Activated CD4-positive, alpha-beta T cell treated with anti-CD3 and anti-CD28 coated beads for 4 hours (primary cell): ENCODE measurements at regions not wholly inside any gene's neighbourhood (a gene's known extent, or its start where the extent isn't known, plus 50 kb on each side); places are given as distances from the start of the nearest gene placed in this dataset.
"Not testable (repeated sequence)": the region's sequence is repeated elsewhere in the genome, so short reads cannot be mapped to it uniquely, and the experiment has no call there.

Experiments
- DNase-seq, 2 donors: peaks; one replicate each; pipeline ENCODE4 v3.0.0-alpha.2; 2020

DNA sequence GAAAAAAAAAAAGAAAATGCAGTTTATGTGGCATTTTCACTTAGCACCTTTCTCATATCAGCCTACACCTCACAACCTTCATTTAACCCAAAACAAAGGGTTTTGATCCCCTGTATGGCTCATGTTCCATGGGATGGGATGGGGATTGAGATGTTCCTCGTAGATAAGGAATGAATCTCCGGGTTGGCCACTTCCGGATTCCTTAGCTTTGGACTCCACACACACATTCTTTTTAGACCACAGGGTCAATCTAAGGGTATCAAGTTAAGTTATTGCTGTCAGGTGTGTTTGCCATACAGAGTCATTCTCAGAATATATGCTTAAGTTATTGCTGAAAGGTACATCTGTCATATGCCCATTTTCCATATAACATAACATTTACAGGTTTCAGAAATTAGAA lies 301.4 kb upstream of the TGFBR2 start:
- DNase-seq = no peak

DNA sequence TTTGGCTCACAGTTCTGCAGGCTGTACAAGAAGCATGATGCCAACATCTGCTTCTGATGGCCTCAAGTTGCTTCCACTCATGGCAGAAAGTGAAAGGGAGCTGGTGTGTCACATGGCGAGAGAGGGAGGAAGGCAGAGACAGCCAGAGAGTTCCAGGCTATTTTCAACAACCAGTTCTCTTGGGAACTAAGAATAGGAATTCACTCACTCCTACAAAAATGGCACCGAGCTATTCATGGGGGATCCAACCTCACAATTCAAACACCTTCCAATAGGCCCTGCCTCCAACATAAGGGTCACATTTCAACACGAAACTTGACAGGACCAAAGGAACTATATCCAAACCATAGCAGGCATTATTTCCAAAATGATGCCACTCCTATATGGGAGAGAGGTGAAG lies 299.5 kb upstream of the TGFBR2 start:
- DNase-seq = no peak

DNA sequence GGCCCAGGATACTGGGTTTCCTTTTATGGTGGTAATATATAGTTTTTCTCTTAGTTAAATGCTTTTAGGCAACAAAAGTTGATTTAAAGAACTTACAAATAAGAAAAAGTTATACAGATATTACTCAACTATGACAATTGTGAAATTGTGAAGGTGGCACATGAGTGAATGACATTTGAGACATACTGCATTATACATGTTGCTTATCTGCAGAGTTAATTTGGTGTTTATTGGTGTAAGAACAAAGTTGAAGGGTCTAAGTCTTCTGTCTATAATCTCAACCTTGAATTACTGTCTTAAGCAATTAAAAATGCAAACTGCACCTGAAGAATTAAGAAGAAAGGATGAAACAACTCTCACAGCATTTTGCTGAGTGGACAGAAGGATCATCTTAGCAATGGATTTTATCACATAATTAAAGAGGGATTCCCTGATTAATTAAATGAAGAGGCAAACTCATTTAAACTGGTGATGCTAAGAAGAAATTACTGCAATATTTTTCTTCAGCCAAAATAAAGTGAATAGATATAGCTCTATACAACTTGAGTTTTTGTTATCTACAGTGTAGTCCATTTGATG lies 298.9 kb upstream of the TGFBR2 start:
- DNase-seq = no peak

DNA sequence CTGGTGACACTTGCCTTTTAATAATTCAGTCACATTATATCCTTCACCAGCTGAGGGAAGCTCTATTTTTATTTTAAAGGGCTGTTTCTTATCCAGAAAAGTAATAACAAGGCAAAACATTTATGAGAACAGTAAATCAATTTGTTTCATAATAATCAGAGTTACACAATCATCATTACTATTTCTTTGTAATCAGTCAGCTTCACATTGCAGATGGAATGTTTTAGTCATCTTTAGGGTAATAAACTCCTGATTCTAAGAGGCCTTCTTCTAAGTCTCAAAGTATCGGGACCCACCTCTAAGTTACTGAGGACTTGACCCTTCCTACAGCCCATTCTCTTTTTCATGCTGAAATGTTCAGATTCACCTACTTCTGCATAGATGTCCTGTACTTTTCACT lies 298.3 kb upstream of the TGFBR2 start:
- no peak for DNase-seq

DNA sequence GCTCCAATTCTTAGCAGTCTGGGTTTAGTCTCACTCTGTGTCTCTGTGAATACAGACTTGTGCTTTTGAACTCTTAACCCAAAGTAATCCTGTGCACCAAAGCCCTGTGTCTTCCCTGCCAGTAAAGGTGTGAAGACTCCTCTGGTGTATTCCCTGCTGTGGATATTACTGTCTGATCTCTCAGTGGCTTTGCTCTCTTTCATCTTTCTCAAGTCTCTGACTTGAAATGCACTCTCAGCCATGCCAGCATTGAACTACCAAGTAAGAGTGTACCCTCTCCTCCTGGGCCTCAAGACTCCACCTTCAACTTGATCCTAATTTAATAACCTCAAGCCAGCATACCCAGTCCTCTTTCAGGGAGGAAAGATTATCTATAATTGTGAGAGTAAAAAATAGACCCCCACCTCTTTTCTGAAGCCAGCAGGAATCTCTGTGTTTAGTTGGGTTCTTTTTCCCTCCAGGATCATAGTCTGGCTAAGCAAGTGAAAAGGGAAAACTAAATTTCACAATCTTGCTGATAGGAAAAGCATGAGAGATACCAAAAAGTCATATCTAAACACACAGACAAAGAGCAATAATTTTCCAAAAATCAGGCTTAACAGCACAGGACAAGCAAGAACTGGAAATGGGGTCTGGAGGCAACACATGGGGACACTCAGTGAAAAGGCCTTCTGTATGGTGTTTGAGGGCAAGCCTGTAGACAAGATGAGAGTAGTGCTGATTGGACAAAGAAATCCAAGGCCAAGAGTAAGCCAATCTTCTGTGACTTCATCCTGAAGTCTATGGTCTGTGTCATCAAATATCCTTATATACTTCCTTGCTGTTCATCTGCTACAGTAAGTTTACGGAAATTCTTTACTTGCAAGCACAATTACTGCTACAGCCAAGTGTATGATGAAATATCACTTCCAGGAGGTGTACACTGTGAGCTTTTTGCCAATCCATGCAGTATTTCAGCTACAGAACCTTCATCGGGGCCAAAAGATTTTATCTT lies 296.1 kb upstream of the TGFBR2 start:
- no peak for DNase-seq

DNA sequence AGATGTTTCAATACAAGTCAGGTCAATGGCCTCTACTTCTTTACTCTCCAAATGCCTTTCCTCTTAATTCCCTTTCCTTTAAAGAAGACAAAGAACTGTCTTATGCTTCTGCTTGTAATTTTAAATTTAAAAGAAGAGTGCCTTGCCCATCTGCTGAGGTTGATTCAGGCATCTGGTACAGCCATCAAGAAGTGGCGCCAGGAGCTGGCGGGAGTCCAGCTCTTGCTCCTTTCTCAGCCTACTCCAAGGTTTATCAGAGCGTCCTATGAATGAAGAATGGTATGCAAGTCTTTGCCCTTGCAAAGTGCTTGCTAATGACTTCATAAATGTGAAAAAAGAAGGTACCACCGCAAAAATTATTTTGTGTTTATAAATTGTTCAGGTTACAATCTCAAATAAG lies 294.6 kb upstream of the TGFBR2 start:
- DNase-seq = no peak

DNA sequence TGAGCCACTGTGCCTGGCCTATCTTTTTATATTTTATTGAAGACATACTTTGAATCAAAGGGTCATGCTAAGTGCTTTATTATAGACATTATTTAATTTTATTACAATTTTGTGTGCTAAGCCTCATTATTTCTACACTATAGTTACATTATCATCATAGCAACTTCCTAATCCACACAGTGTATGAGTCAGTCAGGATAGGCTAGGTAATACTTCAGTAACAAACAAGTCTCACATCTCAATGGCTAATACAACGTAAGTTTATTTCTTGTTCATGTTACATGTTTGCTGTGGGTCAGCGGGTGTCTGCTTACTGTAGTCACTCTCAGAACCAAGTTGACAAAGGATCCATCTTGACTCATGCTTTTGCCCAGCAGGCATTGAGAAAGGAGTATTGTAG lies 292.6 kb upstream of the TGFBR2 start:
- no peak for DNase-seq

DNA sequence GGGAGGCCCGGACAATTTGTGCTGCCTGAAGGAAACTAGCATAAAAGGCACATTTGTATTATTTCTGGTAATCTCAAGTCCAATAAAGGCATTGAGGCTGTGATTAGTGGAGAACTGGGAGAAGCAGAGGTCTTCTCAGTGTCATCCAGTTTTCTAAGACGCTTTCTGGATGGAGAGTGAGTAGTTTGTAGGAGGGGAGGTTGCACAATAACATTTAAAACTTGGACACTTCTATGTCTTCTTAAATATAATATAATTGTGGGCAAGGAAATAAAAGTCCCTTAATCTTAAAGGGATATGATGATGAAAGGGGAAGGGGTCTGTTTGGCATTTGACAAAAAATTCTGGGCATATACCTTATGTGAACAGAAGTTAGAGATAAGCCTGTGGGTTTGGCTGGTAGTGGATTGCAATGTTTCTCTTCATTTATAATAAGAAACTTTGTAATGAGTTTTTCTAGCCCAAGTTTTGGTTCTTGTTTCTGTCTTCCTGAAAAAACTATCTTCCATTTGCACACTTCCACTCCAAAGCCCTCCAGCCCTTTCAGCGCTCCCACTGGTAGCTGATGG lies 291.6 kb upstream of the TGFBR2 start:
- DNase-seq = no peak

DNA sequence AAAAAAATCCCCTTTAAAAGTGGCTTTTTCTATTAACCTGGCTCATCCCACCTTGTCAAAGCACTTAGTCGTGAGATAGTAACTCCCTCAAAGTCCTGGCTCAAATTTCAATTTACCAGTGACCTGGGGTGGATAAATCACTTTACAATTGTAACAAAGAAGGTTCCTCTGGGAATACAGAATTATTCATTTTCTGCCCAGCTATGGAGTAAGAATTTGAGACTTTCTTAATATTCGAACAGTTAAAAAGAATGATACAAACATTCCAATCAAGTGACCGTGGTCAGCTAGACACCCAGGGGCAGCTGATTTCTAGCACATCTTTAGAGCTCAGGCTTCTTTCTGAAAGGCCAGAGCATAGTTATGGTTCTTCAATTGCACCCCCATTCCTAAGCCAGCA lies 291.0 kb upstream of the TGFBR2 start:
- DNase-seq = no peak

DNA sequence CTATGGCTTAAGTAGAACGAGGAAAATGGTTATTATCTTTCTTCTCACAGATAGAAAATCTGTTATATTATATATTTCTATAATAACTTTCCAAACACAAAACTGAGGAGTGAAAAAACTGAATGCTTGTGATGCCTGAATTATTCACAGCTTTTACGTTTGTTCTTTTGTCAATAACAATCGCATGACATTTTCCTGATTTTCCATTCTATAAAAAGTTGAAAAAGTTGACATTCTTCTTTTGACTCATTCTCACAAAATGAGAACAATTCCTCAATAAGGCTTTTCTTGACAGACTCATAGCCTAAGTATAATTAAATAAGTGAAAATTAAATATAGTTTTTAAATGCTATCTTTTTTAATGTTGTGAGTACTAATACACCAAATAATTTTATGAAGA lies 288.8 kb upstream of the TGFBR2 start:
- DNase-seq = no peak

DNA sequence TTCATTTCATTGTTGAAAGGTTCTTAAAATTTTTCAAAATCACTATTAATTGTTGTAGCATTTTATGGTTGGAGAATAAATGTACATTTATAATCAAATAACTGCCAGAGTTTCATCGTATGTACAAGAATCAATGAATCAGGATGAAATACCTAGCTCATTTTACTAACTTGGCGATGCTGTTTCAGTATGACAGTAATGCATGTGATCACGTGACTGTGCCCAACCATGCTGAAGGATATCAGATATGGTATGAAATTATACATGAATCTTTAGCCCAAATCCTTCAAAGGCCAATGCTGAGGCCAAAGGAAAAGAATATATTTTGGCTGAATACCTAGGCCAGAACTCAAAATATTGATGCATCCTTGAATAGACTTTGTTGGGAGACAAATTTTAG lies 288.3 kb upstream of the TGFBR2 start:
- DNase-seq = no peak

DNA sequence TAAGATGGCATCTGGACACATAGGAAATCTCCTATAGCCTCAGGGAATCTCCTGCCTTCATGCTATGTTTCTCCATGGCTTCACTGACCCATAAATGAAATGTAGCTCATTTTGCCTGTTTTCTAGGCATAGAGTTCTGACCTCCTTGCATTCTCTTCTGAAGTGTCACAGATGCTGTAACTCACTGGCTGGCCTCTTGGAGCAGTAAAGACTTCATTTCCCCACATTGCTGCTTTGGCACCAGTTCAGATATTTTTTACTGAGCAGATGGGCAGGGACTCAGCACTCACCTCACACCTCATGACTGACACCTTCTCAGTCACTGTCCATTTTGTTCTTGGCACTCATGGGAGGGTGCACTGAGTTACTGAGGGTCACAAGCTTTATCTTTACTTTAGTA lies 286.7 kb upstream of the TGFBR2 start:
- peak; percentile 35 to 47 for DNase-seq

DNA sequence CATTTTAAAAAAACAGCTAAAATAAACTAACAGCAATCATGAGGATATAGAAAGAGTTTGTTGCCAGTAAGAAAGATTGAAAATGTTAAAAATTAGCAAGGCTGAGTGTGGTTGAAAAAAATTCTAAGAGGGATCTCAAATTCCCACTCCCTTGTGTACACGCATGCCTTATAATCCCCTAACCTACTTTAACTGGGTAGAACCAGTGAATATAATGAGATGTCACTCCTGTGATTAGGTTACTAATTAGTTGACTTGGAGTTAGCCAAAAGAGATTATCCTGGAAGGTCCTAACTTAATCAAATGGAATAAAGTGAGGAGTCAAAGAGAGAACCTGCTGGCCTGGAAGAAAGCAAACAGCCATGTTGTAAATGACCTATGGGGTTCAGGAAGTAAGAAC lies 286.0 kb upstream of the TGFBR2 start:
- DNase-seq = no peak

DNA sequence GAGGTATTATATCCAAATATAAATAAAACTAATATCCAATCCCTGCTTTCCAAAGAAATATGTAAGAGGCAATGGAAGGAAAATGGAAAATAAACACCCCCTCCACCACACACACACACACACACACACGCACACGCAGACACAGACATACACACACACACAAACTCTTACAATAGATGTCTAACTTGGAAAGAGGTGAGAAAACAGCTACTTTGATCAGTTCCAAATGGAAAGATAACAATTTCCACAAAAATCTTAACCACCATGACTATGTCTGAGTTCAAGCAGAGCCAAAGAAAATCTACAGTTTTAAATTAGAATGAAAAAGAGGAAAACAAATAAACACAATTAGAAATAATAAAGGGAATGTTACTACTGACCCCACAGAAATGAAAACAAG lies 285.3 kb upstream of the TGFBR2 start:
- no peak for DNase-seq

DNA sequence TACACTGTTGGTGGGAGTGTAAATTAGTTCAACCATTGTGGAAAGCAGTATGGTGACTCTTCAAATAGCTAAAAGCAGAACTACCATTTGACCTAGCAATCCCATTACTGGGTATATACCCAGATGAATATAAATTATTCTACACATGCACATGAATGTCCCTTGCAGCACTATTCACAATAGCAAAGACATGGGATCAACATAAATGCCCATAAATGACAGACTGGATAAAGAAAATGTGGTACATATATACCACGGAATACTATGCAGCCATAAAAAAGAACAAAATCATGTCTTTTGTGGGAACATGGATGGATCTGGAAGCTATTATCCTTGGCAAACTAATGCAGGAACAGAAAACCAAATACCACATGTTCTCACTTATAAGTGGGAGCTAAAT lies 282.8 kb upstream of the TGFBR2 start:
- not testable (repeated sequence) for DNase-seq

DNA sequence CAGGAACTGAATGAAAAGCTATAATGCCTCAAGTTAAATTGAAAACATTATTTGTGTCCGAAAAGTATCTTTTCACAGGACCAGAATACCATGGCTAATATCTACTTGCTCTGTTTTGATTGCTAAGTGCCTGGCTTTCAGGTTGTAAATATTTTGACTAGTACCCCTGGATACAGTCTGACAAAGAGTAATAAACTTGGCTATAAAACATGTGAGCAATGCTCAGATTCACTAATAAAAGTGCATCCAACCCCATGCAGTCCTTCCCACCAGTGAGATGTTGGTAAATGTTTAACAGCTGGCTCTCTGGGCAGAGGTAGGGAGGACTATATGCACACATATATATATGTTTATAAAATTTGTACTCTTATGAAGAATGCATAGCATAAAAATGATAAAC lies 281.8 kb upstream of the TGFBR2 start:
- DNase-seq = no peak

DNA sequence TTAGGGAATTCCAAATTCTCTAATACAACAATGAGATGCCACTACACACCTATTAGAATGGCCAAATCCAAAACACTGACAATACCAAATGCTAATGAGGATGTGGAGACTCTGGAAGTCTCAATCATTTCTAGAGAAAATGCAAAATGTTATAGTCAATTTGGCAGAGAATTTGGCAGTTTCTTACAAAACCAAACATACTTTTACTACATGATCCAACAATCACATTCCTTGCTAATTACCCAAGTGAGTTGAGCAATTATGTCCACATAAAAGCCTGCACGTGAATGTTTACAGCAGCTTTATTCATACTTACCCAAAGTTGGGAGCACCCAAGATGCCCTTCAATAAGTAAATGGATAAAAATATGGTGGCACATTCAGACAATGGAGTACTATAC lies 278.4 kb upstream of the TGFBR2 start:
- DNase-seq = not testable (repeated sequence)

DNA sequence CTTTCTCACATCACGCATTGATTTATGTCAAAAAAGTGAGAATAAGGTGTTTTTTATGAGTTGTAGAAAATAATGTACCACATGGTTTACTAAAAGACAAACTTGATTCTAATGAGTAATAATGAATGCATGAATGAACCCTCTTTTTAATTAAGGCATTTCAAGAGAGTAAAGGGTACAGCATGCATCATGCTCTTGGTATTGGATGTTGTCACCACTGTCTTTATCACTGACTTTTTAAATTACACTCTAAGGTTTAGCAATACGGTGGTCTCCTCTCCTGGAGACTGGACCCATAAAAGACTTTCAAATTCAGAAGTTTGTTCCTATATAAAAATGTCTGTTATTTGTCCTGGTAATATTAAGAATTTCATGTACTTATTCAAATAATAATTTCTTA lies 277.5 kb upstream of the TGFBR2 start:
- DNase-seq = not testable (repeated sequence)

DNA sequence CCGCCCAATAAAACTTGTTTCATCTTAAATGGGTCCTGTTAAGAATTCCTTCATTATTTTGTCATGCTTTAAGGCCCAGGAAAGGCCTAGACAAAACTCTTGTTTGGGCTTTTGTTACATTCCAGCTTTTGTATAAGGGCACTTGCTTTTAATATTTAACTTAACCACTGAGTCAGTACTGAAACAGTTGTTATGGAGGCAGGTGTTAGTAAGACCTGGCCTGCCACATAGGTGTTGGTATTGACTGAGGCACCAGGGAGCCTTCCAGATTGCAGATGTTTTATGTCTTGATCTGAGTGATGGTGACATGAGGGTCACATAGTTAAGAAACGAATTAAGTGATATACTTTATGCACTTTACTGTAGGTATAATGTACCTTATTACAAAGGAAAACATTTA lies 274.9 kb upstream of the TGFBR2 start:
- DNase-seq = no peak

DNA sequence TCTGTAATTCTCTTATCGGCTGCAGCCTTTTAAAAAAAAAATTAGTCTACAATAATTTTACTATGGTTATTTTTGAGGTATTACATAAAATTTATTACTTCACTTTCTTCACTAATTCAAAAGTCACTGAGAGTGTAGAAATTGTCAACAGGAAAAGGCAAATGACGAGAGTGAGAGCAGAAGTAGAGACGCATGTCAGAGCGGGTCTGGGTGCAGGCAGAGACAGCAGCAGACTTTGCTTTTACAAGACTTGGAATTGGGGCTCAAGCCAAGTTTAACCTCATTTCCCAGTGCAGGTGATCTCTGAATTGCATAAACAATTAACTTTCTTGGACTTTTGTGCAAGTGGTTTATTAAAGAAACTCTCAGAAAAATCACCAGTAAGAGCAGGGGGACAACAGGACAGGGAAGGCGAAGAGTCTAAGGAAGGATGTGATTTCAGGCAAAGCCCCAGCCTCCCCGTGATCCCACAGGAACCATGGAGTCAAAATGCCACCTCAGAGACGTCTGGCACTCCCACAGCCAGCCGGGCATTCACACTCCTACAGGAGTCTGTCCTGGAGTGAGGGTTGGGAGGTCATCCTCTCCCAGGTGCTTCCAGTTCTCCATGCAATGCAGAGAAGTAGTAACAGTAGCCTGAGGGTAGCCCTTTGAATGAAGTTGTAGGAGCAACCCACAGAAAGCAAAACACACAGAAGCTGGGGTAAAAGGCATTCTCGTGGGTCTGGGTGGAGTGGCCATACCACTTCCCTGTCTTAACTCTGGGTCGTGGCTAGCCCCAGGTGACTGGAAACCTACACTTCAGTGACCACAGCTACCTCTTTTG lies 274.0 kb upstream of the TGFBR2 start:
- no peak for DNase-seq

DNA sequence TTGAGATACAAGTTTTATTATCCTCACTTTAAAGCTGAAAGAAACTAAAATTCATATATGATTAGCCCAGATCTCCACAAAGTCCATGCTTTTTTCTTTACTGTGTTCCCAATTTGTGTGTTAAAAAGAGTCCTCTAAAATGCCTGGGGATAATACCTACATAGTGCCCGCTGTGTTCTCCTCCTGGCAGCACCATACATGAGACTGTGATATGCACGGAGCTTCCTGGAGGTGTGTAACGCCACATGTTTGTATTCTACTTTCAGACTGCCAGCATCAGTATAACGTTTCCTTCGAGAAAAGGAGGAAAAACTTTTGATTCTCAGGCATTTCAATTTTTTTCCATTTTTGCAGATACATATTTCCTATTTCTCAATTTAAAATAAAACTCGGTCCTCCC lies 273.3 kb upstream of the TGFBR2 start:
- no peak for DNase-seq

DNA sequence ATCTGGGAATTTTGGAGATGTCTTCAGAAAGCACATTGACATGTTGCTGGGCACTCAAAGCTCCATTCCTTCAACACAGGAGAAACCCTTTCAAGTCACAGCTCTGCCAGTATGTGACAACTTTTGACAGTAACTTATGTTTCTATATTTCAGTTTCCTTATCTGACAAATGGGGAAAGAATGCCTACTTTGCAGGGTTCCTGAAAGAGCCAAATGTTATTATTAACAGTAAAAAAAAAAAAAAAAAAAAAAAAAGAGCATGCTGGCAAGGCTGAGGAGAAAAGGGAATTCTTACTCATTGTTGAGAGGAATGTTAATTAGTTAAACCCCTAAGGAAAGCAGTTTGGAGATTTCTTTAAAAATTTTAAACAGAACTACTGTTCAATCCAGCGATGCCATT lies 272.5 kb upstream of the TGFBR2 start:
- DNase-seq = no peak

DNA sequence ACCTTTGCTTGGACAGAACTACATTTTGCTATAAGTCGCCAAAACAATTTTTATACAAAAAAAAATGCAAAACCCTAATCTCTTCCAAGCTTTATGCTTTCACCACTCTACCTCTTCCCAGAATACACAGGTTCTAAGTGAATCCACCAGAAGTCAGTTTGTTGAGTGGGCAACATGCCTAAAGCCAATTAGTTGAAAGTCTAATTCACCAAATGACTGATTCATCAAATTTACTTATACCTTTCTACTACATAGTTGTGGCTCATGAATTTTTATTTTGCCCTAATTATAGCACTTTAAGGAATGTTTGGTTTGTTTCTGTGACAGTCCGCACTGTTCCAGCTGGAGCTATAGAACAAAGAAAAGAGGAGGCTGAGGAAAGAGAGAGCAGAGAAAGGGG lies 265.9 kb upstream of the TGFBR2 start:
- no peak for DNase-seq
